GM18861 (cell line): ENCODE measurements at regions not wholly inside any gene's neighbourhood (a gene's known extent, or its start where the extent isn't known, plus 50 kb on each side); places are given as distances from the start of the nearest gene placed in this dataset.
"Not testable (repeated sequence)": the region's sequence is repeated elsewhere in the genome, so short reads cannot be mapped to it uniquely, and the experiment has no call there.

ENCODE experiments used
- ATAC-seq: cut with Tn5 transposase; IDR thresholded peaks from one replicate; pipeline ENCODE4 v1.9.1; 2021; ENCODE audit not compliant: unreplicated experiment

GRCh38 chr2:236489083-236489482 is 80.5 kb upstream of the ACKR3 start:
- not testable (repeated sequence) for ATAC-seq

- no peak for ATAC-seq
Measured at GRCh38 chr2:236489895-236490404, 79.7 kb upstream of the ACKR3 start.

GRCh38 chr2:236496340-236496739 is 73.3 kb upstream of the ACKR3 start:
- ATAC-seq, result no peak

- no peak for ATAC-seq
Measured at GRCh38 chr2:236498369-236498768, 71.3 kb upstream of the ACKR3 start.

GRCh38 chr2:236499691-236500578 is 69.7 kb upstream of the ACKR3 start:
- ATAC-seq, result no peak

GRCh38 chr2:236501026-236501425 is 68.6 kb upstream of the ACKR3 start:
- ATAC-seq, result no peak

- no peak for ATAC-seq
Measured at GRCh38 chr2:236501531-236501930, 68.1 kb upstream of the ACKR3 start.

- no peak for ATAC-seq
Measured at GRCh38 chr2:236503100-236503499, 66.5 kb upstream of the ACKR3 start.

GRCh38 chr2:236503583-236503982 is 66.0 kb upstream of the ACKR3 start:
- no peak for ATAC-seq

GRCh38 chr2:236505041-236505440 is 64.6 kb upstream of the ACKR3 start:
- ATAC-seq, result no peak

GRCh38 chr2:236505648-236506047 is 64.0 kb upstream of the ACKR3 start:
- no peak for ATAC-seq

- ATAC-seq, result no peak
Measured at GRCh38 chr2:236507393-236508085, 62.1 kb upstream of the ACKR3 start.

GRCh38 chr2:236508466-236508865 is 61.2 kb upstream of the ACKR3 start:
- no peak for ATAC-seq

GRCh38 chr2:236510034-236510433 is 59.6 kb upstream of the ACKR3 start:
- ATAC-seq, result no peak

- ATAC-seq, result no peak
Measured at GRCh38 chr2:236511266-236511665, 58.4 kb upstream of the ACKR3 start.

GRCh38 chr2:236512267-236512666 is 57.4 kb upstream of the ACKR3 start:
- ATAC-seq, result no peak

- ATAC-seq, result no peak
Measured at GRCh38 chr2:236512902-236513435, 56.7 kb upstream of the ACKR3 start.

- no peak for ATAC-seq
Measured at GRCh38 chr2:236513956-236514355, 55.7 kb upstream of the ACKR3 start.

GRCh38 chr2:236516708-236517107 is 52.9 kb upstream of the ACKR3 start:
- ATAC-seq, result no peak

GRCh38 chr2:236517251-236518031 is 52.2 kb upstream of the ACKR3 start:
- no peak for ATAC-seq
